ENCODE measurements at regions not wholly inside any gene's neighbourhood (a gene's known extent, or its start where the extent isn't known, plus 50 kb on each side); places are given as distances from the start of the nearest gene placed in this dataset.

DNA sequence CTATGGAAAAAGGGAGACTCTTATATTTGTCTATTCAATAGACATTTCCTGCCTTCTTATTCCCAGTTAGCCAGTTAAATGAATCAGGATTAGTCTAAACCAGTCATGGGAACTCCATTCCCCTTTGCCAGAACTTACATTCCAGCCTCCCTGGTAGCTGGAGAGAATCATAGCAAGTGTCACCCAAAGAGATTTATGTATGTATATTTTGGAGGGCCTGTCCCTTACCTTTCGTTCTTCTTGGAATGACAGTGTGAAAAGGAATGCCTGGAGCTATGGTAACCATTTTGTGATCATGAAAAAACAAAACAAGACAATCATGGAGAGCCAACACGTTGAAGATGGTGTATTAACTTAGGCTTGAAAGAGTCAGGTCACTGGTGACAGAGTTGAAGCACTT, 627.7 kb downstream of the CCDC171 start:
- peak; percentile 35 for DNase-seq (ENCODE audit: low read depth)
- TF ChIP-seq, protein P1, sequence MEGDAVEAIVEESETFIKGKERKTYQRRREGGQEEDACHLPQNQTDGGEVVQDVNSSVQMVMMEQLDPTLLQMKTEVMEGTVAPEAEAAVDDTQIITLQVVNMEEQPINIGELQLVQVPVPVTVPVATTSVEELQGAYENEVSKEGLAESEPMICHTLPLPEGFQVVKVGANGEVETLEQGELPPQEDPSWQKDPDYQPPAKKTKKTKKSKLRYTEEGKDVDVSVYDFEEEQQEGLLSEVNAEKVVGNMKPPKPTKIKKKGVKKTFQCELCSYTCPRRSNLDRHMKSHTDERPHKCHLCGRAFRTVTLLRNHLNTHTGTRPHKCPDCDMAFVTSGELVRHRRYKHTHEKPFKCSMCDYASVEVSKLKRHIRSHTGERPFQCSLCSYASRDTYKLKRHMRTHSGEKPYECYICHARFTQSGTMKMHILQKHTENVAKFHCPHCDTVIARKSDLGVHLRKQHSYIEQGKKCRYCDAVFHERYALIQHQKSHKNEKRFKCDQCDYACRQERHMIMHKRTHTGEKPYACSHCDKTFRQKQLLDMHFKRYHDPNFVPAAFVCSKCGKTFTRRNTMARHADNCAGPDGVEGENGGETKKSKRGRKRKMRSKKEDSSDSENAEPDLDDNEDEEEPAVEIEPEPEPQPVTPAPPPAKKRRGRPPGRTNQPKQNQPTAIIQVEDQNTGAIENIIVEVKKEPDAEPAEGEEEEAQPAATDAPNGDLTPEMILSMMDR (IDR thresholded peaks at IDR 0.05; ENCODE audit: low read length, missing control alignments): no peak
- no peak overlapping the region for H3K4me3 ChIP-seq (replicated peaks; ENCODE audit: low read depth, low read length)

DNA sequence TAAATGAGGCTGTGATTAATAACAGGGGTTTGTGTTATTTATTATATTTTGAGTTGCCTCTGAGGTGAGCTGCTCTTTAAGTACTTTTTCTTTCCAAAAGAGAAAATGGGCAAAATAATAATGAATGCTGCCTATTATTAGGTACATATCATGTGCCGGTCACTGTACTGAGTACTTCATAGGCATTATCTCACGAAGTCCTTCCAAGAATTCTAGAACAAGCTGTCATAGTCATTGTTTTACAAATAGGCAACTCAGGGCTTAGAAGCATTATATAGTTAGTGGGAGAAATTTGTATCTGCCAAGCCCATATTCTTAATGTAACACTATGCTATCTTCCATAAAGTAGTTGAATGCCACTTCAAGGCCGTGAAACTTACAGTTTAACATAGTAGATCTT, 628.7 kb downstream of the CCDC171 start:
- TF ChIP-seq, protein P1 (IDR thresholded peaks at IDR 0.05; ENCODE audit: low read length, missing control alignments): no peak
- DNase-seq (ENCODE audit: low read depth): no peak
- H3K4me3 ChIP-seq (replicated peaks; ENCODE audit: low read depth, low read length): no peak overlapping the region

DNA sequence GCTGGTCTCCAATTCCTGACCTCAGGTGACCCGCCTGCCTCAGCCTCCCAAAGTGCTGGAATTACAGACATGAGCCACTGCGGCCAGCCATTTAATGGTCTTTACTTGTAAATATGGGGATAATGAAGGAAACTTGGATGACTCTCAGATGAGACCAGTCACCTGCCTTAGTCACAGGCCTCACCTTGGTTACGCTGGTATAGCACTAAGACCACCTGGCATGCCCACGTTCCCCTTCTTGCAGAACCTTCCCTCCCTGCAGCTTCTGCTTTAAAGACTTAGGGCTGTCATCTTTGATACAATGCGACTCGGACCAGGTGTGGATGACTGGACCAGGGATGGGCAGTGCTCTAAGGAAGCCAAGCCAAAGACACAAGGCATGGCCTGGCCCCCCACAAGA, 629.9 kb downstream of the CCDC171 start:
- TF ChIP-seq, protein P1 (IDR thresholded peaks at IDR 0.05; ENCODE audit: low read length, missing control alignments): no peak
- DNase-seq (ENCODE audit: low read depth): no peak
- no peak overlapping the region for H3K4me3 ChIP-seq (replicated peaks; ENCODE audit: low read depth, low read length)

DNA sequence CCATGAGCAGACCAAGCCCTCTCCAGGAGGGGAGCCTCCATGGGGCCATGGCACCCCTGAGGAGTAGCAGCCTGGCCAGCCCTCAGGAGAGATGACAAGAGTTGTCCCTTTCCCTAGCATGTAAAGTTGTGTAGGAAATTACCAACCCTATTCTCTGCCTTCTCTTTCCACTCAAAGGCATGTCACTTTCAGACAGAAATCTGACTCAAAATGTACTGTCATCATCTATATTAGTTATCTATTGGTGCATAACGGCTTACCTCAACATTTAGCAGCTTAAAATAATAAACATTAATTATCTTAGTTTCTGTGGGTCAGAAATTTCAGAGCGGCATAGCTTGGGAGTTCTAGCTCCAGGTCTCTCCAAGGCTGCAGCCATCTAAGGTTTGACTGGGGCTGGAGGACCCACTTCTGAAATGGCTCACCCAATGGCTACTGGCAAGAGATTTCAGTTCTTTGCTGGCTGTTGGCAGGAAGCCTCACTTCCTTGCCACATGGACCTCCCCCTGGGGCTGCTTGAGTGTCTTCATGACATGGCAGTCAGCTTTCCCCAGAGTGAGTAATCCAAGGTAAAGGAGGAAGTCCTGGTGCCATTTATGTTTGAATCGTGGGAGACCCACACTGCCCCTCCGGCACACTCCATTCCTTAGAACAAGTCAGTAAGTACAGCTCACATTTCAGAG, 632.3 kb downstream of the CCDC171 start:
- TF ChIP-seq, protein P1 (IDR thresholded peaks at IDR 0.05; ENCODE audit: low read length, missing control alignments): no peak
- DNase-seq (ENCODE audit: low read depth): no peak
- H3K4me3 ChIP-seq (replicated peaks; ENCODE audit: low read depth, low read length): no peak overlapping the region

DNA sequence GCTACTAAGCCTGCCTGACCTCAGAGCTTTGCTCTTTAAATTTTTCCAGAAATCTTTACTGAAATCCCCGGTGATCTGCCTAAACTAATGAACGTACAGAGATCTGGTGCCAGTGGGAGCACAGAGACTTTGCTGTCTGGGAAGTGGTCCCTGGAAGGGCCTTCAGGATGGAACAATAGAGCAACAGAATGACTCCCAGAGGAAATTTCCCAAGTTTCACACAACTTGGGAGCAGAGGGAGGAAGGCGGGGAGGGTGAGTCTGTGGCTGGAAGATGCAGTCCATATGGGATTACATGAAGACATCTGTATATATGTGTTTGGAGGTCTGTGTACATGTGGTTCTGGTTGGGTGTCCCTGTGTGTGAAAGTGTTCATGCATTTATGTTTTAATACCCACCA, 638.3 kb downstream of the CCDC171 start:
- peak; percentile 46 for DNase-seq (ENCODE audit: low read depth)
- TF ChIP-seq, protein P1 (IDR thresholded peaks at IDR 0.05; ENCODE audit: low read length, missing control alignments): no peak
- H3K4me3 ChIP-seq (replicated peaks; ENCODE audit: low read depth, low read length): no peak overlapping the region

DNA sequence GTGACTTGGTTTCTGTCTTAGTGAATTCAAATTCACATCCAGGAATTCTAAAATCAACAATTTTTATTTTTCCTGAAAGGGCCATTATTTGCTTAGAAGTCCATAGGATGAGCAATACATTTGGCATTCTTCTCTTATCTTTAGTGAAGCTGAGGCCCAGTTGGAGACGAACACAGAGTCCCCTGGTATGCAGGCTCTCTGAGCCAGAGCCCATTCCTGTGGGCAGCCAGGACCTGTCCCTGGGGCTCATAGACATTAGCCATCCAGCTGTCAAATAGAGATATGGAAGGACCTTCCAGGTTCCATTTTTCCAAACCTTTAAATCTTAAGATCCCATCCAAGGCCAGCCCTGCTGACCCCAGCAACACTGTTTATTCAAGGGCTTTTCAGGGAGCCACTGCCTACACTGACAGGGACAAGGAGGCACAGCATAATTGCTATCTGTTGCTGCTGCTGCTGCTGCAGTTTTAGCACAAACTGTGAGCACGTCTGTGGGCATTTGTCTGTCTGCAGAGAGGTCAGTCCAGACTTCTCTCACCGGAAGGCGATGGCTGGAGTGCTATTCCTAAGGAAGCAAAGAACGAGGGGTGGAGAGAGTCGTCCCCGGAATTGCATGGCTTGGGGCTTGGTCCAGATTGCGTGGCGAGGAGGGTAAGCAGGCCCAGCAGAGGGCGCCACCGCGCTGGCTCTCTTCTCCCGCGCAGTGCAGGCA, 639.0 kb downstream of the CCDC171 start:
- TF ChIP-seq, protein P1 (IDR thresholded peaks at IDR 0.05; ENCODE audit: low read length, missing control alignments): peak; percentile 83

More for the DNA sequence above, 639.0 kb downstream of the CCDC171 start:
- DNase-seq (ENCODE audit: low read depth): peak; percentile 90
- peak overlapping the region; percentile 6 for H3K4me3 ChIP-seq (replicated peaks; ENCODE audit: low read depth, low read length)

Measured in fibroblast of pulmonary artery (primary cell).